ENCODE measurements at regions not wholly inside any gene's neighbourhood (a gene's known extent, or its start where the extent isn't known, plus 50 kb on each side); places are given as distances from the start of the nearest gene placed in this dataset.

- no peak for TF ChIP-seq CTCF (conservative IDR thresholded peaks at IDR 0.05 in 1 of 2, IDR thresholded peaks at IDR 0.05 in 1 of 2; ENCODE audit: low read depth in 1 of 2, low read length in 2 of 2)
- TF ChIP-seq EZH2 (IDR thresholded peaks at IDR 0.05; ENCODE audit: low read length, missing control alignments), result no peak
These were observed 207.6 kb downstream of the UACA start for GRCh38 chr15:70555713-70556112.
